AG04449 (cell line): ENCODE measurements at regions not wholly inside any gene's neighbourhood (a gene's known extent, or its start where the extent isn't known, plus 50 kb on each side); places are given as distances from the start of the nearest gene placed in this dataset.

Experiments
- CTCF ChIA-PET: fragments of 350-600 bp; formaldehyde crosslinking; extraction: SDS; loops from one replicate; lab custom pipeline; 2021; ENCODE audit warnings: antibody characterized with exemption; lab: Yijun Ruan, JAX
- POLR2A ChIA-PET: fragments of 400-600, 350-600 bp; formaldehyde crosslinking; extraction: SDS; loops from one replicate; lab custom pipeline; 2020; ENCODE audit warnings: antibody characterized with exemption, inconsistent platforms; lab: Yijun Ruan, JAX
- DNase-seq: peaks from one replicate; pipeline ENCODE4 v3.0.0-alpha.2; 2010; ENCODE audit warnings: low read depth, low spot score
- H3K4me3 ChIP-seq: 2 replicates; pipeline ENCODE4 v1.5.1; 2011; ENCODE audit warnings: low read depth, mild to moderate bottlenecking, control low read depth, low read length
- TF ChIP-seq, protein P1 (sequence below): IDR thresholded peaks from one replicate; pipeline ENCODE4 v1.5.1; 2011; ENCODE audit warnings: mild to moderate bottlenecking, moderate library complexity, low read length, control low read depth, inconsistent platforms; ENCODE audit not compliant: insufficient read depth; ENCODE audit errors: missing control alignments

DNA sequence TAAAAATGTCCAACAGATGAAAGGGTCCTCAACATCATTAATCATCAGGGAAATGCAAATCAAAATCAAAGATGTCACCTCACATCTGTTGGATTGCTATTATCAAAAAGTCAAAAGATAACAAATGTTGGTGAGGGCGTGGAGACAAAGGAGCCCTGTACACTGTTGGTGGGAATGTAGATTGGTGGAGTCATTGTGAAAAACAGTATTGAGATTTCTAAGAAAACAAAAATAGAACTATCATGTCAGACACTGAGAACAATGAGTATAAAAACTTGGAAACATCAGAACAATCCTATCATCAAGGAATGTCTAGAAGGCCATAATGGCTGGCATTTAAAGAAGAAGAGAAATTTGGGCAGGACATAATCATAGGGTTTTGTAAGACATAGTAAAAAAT lies 209.2 kb upstream of the PTGFR start:
- no peak overlapping the region for H3K4me3 ChIP-seq
- TF ChIP-seq, protein P1, sequence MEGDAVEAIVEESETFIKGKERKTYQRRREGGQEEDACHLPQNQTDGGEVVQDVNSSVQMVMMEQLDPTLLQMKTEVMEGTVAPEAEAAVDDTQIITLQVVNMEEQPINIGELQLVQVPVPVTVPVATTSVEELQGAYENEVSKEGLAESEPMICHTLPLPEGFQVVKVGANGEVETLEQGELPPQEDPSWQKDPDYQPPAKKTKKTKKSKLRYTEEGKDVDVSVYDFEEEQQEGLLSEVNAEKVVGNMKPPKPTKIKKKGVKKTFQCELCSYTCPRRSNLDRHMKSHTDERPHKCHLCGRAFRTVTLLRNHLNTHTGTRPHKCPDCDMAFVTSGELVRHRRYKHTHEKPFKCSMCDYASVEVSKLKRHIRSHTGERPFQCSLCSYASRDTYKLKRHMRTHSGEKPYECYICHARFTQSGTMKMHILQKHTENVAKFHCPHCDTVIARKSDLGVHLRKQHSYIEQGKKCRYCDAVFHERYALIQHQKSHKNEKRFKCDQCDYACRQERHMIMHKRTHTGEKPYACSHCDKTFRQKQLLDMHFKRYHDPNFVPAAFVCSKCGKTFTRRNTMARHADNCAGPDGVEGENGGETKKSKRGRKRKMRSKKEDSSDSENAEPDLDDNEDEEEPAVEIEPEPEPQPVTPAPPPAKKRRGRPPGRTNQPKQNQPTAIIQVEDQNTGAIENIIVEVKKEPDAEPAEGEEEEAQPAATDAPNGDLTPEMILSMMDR, result no peak
- DNase-seq, result no peak
- ChIA-PET POLR2A (no interaction called here), CTCF (no interaction called here)

DNA sequence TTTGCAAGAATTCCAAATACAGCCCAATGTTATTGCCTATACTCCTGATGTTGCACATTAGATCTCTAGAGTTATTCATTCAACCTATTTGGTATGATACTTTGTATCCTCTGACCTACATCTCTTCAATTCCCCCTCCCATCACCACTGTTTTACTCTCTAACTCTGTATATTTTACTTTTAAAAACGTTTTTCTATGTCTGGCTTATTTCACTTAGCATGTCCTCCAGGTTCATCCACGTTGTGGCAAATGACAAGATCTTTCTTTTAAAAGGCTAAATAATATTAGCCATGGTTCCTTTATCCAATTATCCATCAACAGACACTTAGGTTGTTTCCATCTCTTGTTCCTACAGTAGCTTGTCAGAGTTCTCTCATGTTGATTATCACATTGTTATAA lies 207.1 kb upstream of the PTGFR start:
- CTCF ChIA-PET, result interaction anchor here (1.7 kb wide), 1 partner anchor 14 kb away, joined by 4 read pairs; no protein-coding TSS in a partner anchor
- DNase-seq, result no peak
- H3K4me3 ChIP-seq, result no peak overlapping the region
- POLR2A ChIA-PET, result no interaction called here
- TF ChIP-seq, protein P1, result no peak

DNA sequence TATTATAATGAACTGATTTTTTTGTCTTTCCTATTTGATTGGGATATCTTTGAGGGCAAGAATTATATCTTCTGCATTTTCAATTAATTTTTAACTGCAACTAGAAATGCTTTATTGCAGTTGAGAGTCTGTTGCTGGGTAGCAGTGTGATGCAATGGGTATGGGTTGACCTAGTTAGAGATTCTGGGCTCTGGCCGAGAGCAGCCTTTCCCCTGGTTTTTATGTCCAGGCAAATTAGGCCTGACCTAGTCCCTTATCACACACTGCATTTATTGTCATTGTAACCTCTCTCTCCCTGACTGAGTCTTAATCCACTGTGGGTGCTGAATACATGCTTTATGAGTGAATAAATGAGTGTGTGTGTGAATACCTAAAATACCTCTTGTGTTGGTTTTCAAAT lies 206.4 kb upstream of the PTGFR start:
- CTCF ChIA-PET, result interaction anchor here (1.7 kb wide), 1 partner anchor 13 kb away, joined by 4 read pairs; no protein-coding TSS in a partner anchor
- POLR2A ChIA-PET, result no interaction called here
- H3K4me3 ChIP-seq, result no peak overlapping the region
- no peak for DNase-seq
- TF ChIP-seq, protein P1, result no peak

DNA sequence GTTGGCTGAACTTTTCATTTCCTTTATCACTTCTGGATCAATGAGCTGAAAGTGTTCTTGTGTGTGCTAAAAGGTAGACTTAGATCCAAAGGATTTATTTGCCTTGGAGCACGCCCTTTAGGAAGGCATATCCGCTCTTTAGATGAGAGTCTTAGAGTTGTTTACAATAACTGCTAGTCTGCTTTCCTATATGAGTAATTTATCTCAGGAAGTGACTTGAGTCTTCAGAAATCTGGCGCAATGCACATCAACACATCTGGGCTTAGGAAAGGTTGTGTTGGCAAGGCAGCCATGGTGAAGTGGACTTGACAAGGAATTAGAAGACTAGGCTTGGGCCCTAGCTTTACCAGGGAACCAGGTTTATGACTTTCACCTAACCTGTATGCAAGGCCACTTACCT lies 204.1 kb upstream of the PTGFR start:
- DNase-seq, result no peak
- no peak overlapping the region for H3K4me3 ChIP-seq
- TF ChIP-seq, protein P1, result no peak
- POLR2A ChIA-PET, result interaction anchor here (1.2 kb wide), 1 partner anchor 8 kb away, joined by 4 read pairs; no protein-coding TSS in a partner anchor
- CTCF ChIA-PET, result interaction anchor here (1.4 kb wide), 1 partner anchor 8 kb away, joined by 4 read pairs; no protein-coding TSS in a partner anchor

DNA sequence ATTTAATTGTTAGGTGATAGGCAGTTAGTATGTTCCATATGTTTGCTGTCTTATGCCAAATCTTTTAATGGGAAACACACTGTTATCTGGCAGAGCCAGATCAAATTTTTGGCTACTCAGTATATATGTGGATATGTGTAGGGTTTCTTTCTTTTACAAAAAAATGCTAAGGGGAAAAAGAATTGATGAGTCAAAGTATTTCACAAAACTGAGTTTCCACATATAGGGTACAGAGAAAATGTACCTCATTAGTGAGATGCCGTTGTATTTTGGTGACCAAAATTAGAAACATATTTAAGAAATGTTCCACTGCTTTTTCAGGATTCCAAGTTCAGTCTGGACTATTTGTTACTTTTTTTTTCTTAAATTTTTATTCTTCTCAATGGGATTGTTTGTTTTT lies 201.2 kb upstream of the PTGFR start:
- no peak for DNase-seq
- CTCF ChIA-PET, result no interaction called here
- no peak overlapping the region for H3K4me3 ChIP-seq
- POLR2A ChIA-PET, result no interaction called here
- TF ChIP-seq, protein P1, result no peak

DNA sequence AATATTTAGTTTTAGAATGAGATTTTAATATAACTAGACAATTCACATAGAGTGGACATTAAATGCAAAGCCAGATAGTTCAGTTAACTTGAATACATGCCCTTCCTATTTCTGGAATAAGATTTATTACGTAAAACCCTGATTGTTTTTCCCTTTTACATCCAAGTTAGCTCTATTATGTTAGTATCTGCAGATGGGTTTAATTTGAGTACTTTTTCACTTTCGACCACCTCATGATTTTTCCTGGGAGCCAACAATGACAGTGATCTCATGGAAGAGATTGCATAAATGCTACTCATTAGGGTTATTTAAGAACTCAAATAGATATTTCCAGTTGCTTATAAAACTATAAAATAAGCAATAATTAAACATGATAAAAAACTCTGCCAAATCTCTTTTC lies 199.4 kb upstream of the PTGFR start:
- ChIA-PET CTCF (interaction anchor here (1.2 kb wide), 1 partner anchor 147 kb away, joined by 4 read pairs; no protein-coding TSS in a partner anchor), POLR2A (interaction anchor here (0.7 kb wide), 1 partner anchor 12 kb away, joined by 3 read pairs; no protein-coding TSS in a partner anchor)
- no peak for DNase-seq
- H3K4me3 ChIP-seq, result no peak overlapping the region
- TF ChIP-seq, protein P1, result no peak
